BLaER1 treated with 17β-estradiol and CSF1 and Interleukin-3, amounts not matched to agents 10 nM and 100 nM (cell line): ENCODE measurements at regions not wholly inside any gene's neighbourhood (a gene's known extent, or its start where the extent isn't known, plus 50 kb on each side); places are given as distances from the start of the nearest gene placed in this dataset.

Experiments used
- H3K27ac ChIP-seq, 11 experiments: shearing (Covaris generic); formaldehyde crosslinking; 2 replicates each; pipeline ENCODE4 v1.8.1; 2022
- H3K27me3 ChIP-seq, 11 experiments: shearing (Covaris generic); formaldehyde crosslinking; 2 replicates each; pipeline ENCODE4 v1.8.1; 2022
- H3K36me3 ChIP-seq, 11 experiments: shearing (Covaris generic); formaldehyde crosslinking; 2 replicates each; pipeline ENCODE4 v1.8.1; 2022
- H3K4me1 ChIP-seq, 10 experiments: shearing (Covaris generic); formaldehyde crosslinking; 2 replicates each; pipeline ENCODE4 v1.8.1; 2022
- H3K4me2 ChIP-seq, 11 experiments: shearing (Covaris generic); formaldehyde crosslinking; 2 replicates each; pipeline ENCODE4 v1.8.1; 2022
- H3K4me3 ChIP-seq, 10 experiments: shearing (Covaris generic); formaldehyde crosslinking; 2 replicates each; pipeline ENCODE4 v1.8.1; 2022
- H3K9ac ChIP-seq, 11 experiments: shearing (Covaris generic); formaldehyde crosslinking; 2 replicates each; pipeline ENCODE4 v1.8.1; 2022
- H3K9me3 ChIP-seq, 11 experiments: shearing (Covaris generic); formaldehyde crosslinking; replicated peaks in 1 of 11; 2 replicates each; pipeline ENCODE4 v1.8.1; 2022
- H4K20me1 ChIP-seq, 11 experiments: shearing (Covaris generic); formaldehyde crosslinking; 2 replicates each; pipeline ENCODE4 v1.8.1; 2022
- Cebpa-rat ChIP-seq, 11 experiments: shearing (Covaris generic); IDR thresholded peaks; 2 replicates each; pipeline ENCODE4 v1.8.1; 2022

DNA sequence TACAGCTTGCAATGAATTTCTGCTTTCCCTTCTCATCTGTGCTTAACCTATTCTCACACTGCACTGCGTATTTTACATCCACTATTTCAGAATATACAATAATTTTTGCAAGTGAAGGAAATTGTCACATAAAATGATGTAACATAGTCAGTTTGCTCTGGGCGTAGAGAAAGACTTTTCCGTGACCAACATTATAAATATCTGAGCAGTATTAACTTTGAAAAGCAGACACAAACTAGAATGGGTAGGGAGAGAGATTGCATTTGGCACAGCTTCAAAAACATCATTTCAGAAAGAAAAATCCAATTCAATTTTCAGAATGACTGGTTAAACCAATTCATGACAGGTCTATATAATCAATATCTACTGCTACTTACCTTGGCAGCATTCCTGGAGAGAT lies 352.5 kb upstream of the MIR17HG start:
- Histone ChIP-seq H3K9me3 (no peaks in the 10 kb centered on the region), H3K4me1 (no peaks in the 10 kb centered on the region), H3K36me3 (no peaks in the 10 kb centered on the region), H3K4me2 (no peak overlapping the region), H4K20me1 (no peaks in the 10 kb centered on the region), H3K4me3 (no peak overlapping the region), H3K27me3 (no peaks in the 10 kb centered on the region), H3K9ac (no peak overlapping the region), H3K27ac (no peak overlapping the region)
- no peak for TF ChIP-seq Cebpa-rat (IDR thresholded peaks at IDR 0.05)

DNA sequence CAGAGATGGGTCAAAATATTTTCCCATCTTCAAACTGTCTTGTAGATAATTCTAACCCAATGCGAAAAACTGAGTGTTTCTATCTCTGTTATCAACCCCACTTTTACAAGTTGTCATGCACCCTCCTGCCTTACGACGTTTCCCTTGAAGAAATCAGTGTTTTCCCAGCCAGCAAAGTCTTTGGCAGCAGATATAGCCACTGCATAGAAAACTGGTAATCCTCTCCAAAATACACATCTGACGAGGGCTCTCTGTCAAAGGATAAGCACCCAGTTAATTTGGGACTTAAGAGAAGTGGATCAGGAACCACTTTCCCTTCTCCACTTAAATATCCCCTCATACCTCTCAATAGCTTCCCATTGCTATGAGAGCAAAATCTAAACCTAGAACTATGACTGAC lies 351.9 kb upstream of the MIR17HG start:
- no peak overlapping the region for H3K4me2 ChIP-seq
- no peaks in the 10 kb centered on the region for H3K36me3 ChIP-seq
- H4K20me1 ChIP-seq = no peaks in the 10 kb centered on the region
- no peak for TF ChIP-seq Cebpa-rat (IDR thresholded peaks at IDR 0.05)
- H3K4me3 ChIP-seq = no peak overlapping the region
- H3K27ac ChIP-seq = no peak overlapping the region
- no peak overlapping the region for H3K9ac ChIP-seq
- no peaks in the 10 kb centered on the region for H3K9me3 ChIP-seq
- no peaks in the 10 kb centered on the region for H3K4me1 ChIP-seq
- H3K27me3 ChIP-seq = no peaks in the 10 kb centered on the region

DNA sequence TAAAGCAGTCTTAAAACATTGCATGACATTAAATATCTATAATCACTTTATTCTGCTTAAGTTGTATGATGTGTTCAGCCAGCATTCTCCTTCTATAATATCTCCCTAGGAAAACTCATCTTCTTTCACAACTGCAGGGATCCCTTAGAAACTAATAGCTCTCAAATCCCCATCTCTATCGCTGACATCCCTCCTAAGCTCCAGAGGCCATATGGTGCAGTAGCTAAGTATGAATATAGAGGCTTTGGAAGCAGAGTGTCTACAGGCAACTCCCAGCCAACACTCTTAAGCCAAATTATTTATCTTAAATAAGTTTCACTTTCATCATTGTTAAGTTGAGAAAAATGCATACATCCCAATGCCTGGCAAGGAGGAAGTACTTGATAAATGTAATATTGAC lies 349.5 kb upstream of the MIR17HG start:
- H3K4me1 ChIP-seq = no peaks in the 10 kb centered on the region
- no peak overlapping the region for H3K27ac ChIP-seq
- no peaks in the 10 kb centered on the region for H3K9me3 ChIP-seq
- H3K4me3 ChIP-seq = no peak overlapping the region
- no peak for TF ChIP-seq Cebpa-rat (IDR thresholded peaks at IDR 0.05)
- no peak overlapping the region for H3K4me2 ChIP-seq
- no peaks in the 10 kb centered on the region for H3K36me3 ChIP-seq
- H3K9ac ChIP-seq = no peak overlapping the region
- no peaks in the 10 kb centered on the region for H3K27me3 ChIP-seq
- no peaks in the 10 kb centered on the region for H4K20me1 ChIP-seq

DNA sequence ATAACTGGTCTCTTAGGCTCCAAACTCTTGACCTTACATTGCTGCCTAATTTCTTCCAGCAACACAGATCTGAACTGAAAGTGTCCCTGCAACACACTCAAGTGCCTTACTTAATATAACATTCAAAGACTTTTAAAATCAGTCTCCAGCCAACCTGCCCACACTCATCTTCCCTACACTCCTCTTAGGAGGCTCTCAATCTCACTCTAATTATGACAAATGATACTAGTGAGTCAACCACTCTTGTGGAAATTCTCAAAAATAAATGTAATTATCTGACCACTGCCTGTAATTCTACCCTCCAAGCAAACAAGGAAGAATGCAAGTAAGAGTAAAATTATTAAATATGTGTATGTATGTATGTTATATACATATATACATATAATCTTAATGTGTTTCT lies 348.1 kb upstream of the MIR17HG start:
- Histone ChIP-seq H3K9ac (no peak overlapping the region), H4K20me1 (no peaks in the 10 kb centered on the region), H3K36me3 (no peaks in the 10 kb centered on the region), H3K4me2 (no peak overlapping the region), H3K4me1 (no peaks in the 10 kb centered on the region), H3K4me3 (no peak overlapping the region), H3K9me3 (no peaks in the 10 kb centered on the region), H3K27ac (no peak overlapping the region), H3K27me3 (no peaks in the 10 kb centered on the region)
- TF ChIP-seq Cebpa-rat (IDR thresholded peaks at IDR 0.05) = no peak

DNA sequence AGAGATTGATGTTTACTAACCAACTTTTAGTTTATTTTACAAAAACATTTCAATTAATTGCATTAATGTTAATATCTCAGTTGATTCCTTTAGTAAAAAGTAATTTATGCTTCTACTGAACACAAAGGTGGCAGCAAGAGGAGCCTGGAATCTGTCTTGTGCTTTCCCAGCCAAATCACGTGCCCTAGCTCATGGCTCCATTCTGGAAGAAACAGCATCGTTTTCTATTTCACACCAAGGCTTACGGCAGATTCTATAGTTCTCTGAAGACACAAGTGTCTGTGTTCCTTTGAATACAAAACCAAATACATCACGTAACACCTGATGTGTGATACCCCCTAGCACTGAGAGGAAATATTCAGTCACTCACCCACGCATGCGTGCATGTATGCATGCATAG lies 346.1 kb upstream of the MIR17HG start:
- no peak for TF ChIP-seq Cebpa-rat (IDR thresholded peaks at IDR 0.05)
- H3K27ac ChIP-seq = no peak overlapping the region
- H4K20me1 ChIP-seq = no peaks in the 10 kb centered on the region
- H3K36me3 ChIP-seq = no peaks in the 10 kb centered on the region
- H3K4me2 ChIP-seq = no peak overlapping the region
- H3K9me3 ChIP-seq = no peaks in the 10 kb centered on the region
- no peak overlapping the region for H3K9ac ChIP-seq
- H3K27me3 ChIP-seq = no peaks in the 10 kb centered on the region
- H3K4me1 ChIP-seq = no peaks in the 10 kb centered on the region
- no peak overlapping the region for H3K4me3 ChIP-seq

DNA sequence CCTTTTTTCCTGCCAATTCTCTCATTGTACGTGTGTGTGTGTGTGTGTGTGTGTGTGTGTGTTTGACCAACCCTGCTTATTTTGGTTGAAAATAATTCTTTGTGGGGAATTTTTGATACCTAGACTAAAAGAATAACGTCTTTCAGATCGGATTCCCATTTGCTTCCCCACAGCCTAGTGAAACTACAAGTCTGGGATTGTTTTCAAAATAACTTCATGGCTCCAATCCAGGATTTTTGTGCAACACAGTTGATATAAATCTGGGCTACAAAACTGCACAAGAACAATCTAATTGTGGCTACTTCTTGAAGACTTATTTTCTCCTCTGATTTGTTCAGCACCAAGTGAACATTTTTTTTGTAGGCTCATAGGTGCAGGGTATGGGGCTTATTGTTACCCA lies 332.8 kb upstream of the MIR17HG start:
- Histone ChIP-seq H3K4me3 (no peak overlapping the region), H3K36me3 (no peaks in the 10 kb centered on the region), H3K27ac (no peak overlapping the region), H3K4me2 (no peak overlapping the region), H3K9me3 (no peaks in the 10 kb centered on the region), H4K20me1 (no peaks in the 10 kb centered on the region), H3K27me3 (no peaks in the 10 kb centered on the region), H3K9ac (no peak overlapping the region), H3K4me1 (no peaks in the 10 kb centered on the region)
- no peak for TF ChIP-seq Cebpa-rat (IDR thresholded peaks at IDR 0.05)

DNA sequence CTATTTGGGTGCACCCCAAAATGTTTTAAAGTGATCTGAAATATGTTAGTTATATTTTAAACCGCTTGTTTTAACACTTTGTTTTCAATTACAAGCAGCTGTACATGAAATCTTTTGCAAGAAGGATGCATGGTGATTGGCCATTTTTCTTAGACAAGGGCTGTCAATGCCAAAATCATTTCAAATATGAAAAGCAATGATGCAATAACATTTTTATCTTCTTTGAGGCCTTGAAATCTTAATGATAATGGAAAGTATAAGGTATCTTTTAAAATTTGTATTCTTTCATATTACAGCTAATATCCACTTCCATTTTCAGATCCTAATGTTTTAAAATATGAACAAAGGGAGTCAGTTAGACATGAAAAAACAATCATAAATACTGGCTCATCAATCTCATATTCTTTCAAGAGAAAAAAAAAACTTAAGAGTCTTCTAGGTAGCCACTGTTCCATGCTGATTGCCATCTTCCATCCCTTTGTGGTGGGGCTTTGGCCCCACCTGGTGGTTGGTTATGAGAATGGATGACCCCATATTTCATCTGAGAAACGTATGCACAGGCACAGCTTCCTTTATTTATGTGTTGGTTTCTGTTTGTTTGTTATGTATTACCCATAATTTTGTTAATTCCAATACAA lies 330.3 kb upstream of the MIR17HG start:
- Histone ChIP-seq H4K20me1 (no peaks in the 10 kb centered on the region), H3K4me3 (no peak overlapping the region), H3K36me3 (no peaks in the 10 kb centered on the region), H3K27ac (no peak overlapping the region), H3K9ac (no peak overlapping the region), H3K4me2 (no peak overlapping the region), H3K4me1 (no peaks in the 10 kb centered on the region), H3K9me3 (no peaks in the 10 kb centered on the region), H3K27me3 (no peaks in the 10 kb centered on the region)
- TF ChIP-seq Cebpa-rat (IDR thresholded peaks at IDR 0.05) = no peak

DNA sequence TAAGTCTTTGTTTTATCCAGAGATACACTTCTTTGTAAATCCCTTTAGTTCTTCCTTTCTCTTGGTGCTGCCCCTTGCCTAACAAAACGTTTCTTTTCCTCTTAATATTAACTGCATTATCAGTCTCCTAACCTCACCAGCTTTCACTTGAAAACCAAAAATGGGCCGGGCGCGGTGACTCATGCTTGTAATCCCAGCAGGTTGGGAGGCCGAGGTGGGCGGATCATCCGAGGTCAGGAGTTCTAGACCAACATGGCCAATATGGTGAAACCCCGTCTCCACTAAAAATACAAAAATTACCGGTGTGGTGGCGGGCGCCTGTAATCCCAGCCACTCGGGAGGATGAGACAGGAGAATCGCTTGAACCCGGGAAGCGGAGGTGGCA lies 329.8 kb upstream of the MIR17HG start:
- no peaks in the 10 kb centered on the region for H4K20me1 ChIP-seq
- H3K9ac ChIP-seq = no peak overlapping the region
- H3K27ac ChIP-seq = no peak overlapping the region
- TF ChIP-seq Cebpa-rat (IDR thresholded peaks at IDR 0.05) = no peak
- H3K27me3 ChIP-seq = no peaks in the 10 kb centered on the region
- no peaks in the 10 kb centered on the region for H3K9me3 ChIP-seq
- no peak overlapping the region for H3K4me2 ChIP-seq
- H3K4me3 ChIP-seq = no peak overlapping the region
- no peaks in the 10 kb centered on the region for H3K36me3 ChIP-seq
- no peaks in the 10 kb centered on the region for H3K4me1 ChIP-seq

DNA sequence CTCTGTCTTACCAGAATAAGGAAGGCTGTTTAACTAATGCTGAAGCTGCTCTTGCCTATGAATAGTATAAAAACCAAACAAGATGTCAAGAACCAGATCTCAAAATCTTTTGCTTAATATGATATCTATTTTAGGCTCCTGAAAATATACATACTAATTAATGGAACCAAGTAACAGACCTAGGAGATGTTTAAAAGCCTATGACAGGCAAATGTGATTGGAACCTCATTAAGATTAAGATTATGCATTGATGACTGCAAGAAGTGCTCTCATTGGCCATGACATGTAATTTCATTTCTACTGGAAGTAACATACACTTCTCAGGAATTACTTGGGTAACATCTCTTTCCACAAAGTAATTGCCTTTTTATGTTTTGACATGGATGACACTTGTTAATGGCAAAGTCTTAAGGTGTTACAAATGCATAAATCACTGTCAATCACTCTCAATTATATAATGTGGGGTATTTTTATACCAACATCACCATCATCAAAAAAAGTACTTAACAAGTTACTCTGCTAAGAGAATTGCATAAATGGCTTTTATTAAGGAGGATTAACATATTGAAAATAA lies 326.9 kb upstream of the MIR17HG start:
- Histone ChIP-seq H3K36me3 (no peaks in the 10 kb centered on the region), H3K4me3 (no peak overlapping the region), H4K20me1 (no peaks in the 10 kb centered on the region), H3K4me2 (no peak overlapping the region), H3K4me1 (no peaks in the 10 kb centered on the region), H3K9me3 (no peaks in the 10 kb centered on the region), H3K9ac (no peak overlapping the region), H3K27me3 (no peaks in the 10 kb centered on the region), H3K27ac (no peak overlapping the region)
- TF ChIP-seq Cebpa-rat (IDR thresholded peaks at IDR 0.05) = no peak

DNA sequence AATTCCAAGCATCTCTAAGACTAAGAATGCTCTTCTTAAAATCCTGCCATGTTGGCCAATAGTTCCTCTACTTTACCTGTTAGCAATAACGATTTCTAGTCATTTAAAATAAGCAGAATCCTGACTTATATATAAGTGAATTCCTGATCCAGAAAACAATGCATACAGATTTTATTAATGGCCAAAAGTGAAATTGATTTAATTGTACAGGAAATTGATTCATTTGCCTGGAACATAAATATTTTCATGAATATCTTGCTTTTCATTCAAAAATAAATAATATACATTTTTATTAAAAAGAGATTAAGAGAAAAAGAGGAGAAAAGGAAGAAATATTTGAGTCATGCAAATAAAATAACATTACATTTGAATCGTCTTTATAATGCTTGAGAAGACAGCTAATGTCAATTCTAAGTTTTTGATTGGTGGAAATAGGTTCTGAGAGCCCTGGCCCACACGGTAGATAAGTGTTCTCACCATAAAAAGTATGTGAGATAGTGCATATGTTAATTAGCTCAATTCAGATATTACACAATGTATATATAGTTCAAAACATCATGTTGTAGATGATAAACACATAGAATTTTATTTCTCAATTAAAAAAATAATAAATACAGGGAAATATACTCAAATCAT lies 323.2 kb upstream of the MIR17HG start:
- Histone ChIP-seq H3K36me3 (no peaks in the 10 kb centered on the region), H3K4me2 (no peak overlapping the region), H3K4me1 (no peaks in the 10 kb centered on the region), H3K4me3 (no peak overlapping the region), H3K9me3 (no peaks in the 10 kb centered on the region), H3K27ac (no peak overlapping the region), H3K27me3 (no peaks in the 10 kb centered on the region), H4K20me1 (no peaks in the 10 kb centered on the region), H3K9ac (no peak overlapping the region)
- no peak for TF ChIP-seq Cebpa-rat (IDR thresholded peaks at IDR 0.05)
